ENCODE measurements at regions not wholly inside any gene's neighbourhood (a gene's known extent, or its start where the extent isn't known, plus 50 kb on each side); places are given as distances from the start of the nearest gene placed in this dataset.
"Not testable (repeated sequence)": the region's sequence is repeated elsewhere in the genome, so short reads cannot be mapped to it uniquely, and the experiment has no call there.

GRCh38 chr6:134669485-134669884 is 280.4 kb downstream of the ALDH8A1 start:
- DNase-seq = no peak

- DNase-seq = no peak
Observed at GRCh38 chr6:134667111-134667510, 282.8 kb downstream of the ALDH8A1 start.

GRCh38 chr6:134666125-134666524 is 283.8 kb downstream of the ALDH8A1 start:
- peak; percentile 36 to 49 (median 47) for DNase-seq

GRCh38 chr6:134665029-134665723 is 284.7 kb downstream of the ALDH8A1 start:
- DNase-seq = no peak

- DNase-seq = no peak
Observed at GRCh38 chr6:134663800-134664535, 285.9 kb downstream of the ALDH8A1 start.

GRCh38 chr6:134663356-134663755 is 286.5 kb downstream of the ALDH8A1 start:
- no peak for DNase-seq

- peak in 2 of 3 donors; percentile 26 to 32 for DNase-seq
Observed at GRCh38 chr6:134662077-134662700, 287.7 kb downstream of the ALDH8A1 start.

GRCh38 chr6:134659885-134660284 is 290.0 kb downstream of the ALDH8A1 start:
- DNase-seq = not testable (repeated sequence)

GRCh38 chr6:134658596-134658995 is 291.3 kb downstream of the ALDH8A1 start:
- DNase-seq = no peak

- no peak for DNase-seq
Observed at GRCh38 chr6:134657751-134658527, 292.0 kb downstream of the ALDH8A1 start.

GRCh38 chr6:134657343-134657742 is 292.6 kb downstream of the ALDH8A1 start:
- no peak for DNase-seq

GRCh38 chr6:134654751-134655150 is 295.1 kb downstream of the ALDH8A1 start:
- DNase-seq = peak in 2 of 3 donors; percentile 29 to 46

- no peak for DNase-seq
Observed at GRCh38 chr6:134651519-134651918, 298.4 kb downstream of the ALDH8A1 start.

GRCh38 chr6:134647861-134648260 is 302.0 kb downstream of the ALDH8A1 start:
- no peak for DNase-seq

GRCh38 chr6:134642819-134643218 is 307.1 kb downstream of the ALDH8A1 start:
- DNase-seq = no peak

GRCh38 chr6:134642279-134642678 is 307.6 kb downstream of the ALDH8A1 start:
- peak in 1 of 3 donors; percentile 20 for DNase-seq

- DNase-seq = peak; percentile 90 to 97 (median 97)
Observed at GRCh38 chr6:134640975-134641429, 308.9 kb downstream of the ALDH8A1 start.

- peak; percentile 37 to 68 (median 62) for DNase-seq
Observed at GRCh38 chr6:134640229-134640628, 309.7 kb downstream of the ALDH8A1 start.

- no peak for DNase-seq
Observed at GRCh38 chr6:134637847-134638437, 312.0 kb downstream of the ALDH8A1 start.

GRCh38 chr6:134637282-134637681 is 312.6 kb downstream of the ALDH8A1 start:
- no peak for DNase-seq

- peak; percentile 79 to 85 (median 85) for DNase-seq
Observed at GRCh38 chr6:134636186-134636799, 313.6 kb downstream of the ALDH8A1 start.

GRCh38 chr6:134634966-134635365 is 314.9 kb downstream of the ALDH8A1 start:
- peak; percentile 64 to 87 (median 82) for DNase-seq

Measured in suppressor macrophage treated with lipopolysaccharide for 1 hour (primary cell).